Kidney epithelial cell (primary cell): ENCODE measurements at regions not wholly inside any gene's neighbourhood (a gene's known extent, or its start where the extent isn't known, plus 50 kb on each side); places are given as distances from the start of the nearest gene placed in this dataset.
"Not testable (repeated sequence)": the region's sequence is repeated elsewhere in the genome, so short reads cannot be mapped to it uniquely, and the experiment has no call there.

Experiments
- DNase-seq: peaks from one replicate; pipeline ENCODE4 v3.0.0-alpha.2; 2010; ENCODE audit warnings: low read depth
- H3K27me3 ChIP-seq: 2 replicates; pipeline ENCODE4 v1.6.0; 2011; ENCODE audit warnings: low read length; ENCODE audit not compliant: control insufficient read depth, insufficient read depth
- H3K36me3 ChIP-seq: 2 replicates; pipeline ENCODE4 v1.5.1; 2011; ENCODE audit warnings: low read length; ENCODE audit not compliant: control insufficient read depth, insufficient read depth
- H3K4me3 ChIP-seq: 2 replicates; pipeline ENCODE4 v1.5.1; 2011; ENCODE audit warnings: low read depth, mild to moderate bottlenecking, control low read depth, low read length
- TF ChIP-seq, protein P1 (sequence below): IDR thresholded peaks from 2 replicates; pipeline ENCODE4 v1.5.1; 2011; ENCODE audit warnings: mild to moderate bottlenecking, moderate library complexity, low read length, control low read depth, inconsistent platforms; ENCODE audit not compliant: insufficient read depth, poor library complexity, severe bottlenecking

DNA sequence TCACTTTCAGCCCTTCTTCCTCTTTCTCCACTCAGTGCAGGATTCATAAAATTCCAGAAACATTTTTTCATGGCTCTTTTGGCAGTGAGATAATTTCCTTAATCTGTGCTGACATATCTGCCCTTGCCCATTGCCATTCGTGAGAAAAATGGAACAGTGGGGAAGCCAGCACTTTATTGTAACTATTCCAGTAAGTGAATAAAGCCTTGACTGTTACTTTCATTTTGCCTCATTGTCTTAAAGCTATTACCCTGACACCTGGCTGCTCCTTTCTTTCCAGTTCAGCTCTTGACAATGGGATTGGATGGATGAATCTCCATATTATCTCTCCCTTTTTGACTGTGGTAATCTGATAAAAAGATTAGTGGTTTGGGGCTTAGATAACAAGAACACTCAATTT, 1068.1 kb upstream of the PCDH20 start:
- TF ChIP-seq, protein P1, sequence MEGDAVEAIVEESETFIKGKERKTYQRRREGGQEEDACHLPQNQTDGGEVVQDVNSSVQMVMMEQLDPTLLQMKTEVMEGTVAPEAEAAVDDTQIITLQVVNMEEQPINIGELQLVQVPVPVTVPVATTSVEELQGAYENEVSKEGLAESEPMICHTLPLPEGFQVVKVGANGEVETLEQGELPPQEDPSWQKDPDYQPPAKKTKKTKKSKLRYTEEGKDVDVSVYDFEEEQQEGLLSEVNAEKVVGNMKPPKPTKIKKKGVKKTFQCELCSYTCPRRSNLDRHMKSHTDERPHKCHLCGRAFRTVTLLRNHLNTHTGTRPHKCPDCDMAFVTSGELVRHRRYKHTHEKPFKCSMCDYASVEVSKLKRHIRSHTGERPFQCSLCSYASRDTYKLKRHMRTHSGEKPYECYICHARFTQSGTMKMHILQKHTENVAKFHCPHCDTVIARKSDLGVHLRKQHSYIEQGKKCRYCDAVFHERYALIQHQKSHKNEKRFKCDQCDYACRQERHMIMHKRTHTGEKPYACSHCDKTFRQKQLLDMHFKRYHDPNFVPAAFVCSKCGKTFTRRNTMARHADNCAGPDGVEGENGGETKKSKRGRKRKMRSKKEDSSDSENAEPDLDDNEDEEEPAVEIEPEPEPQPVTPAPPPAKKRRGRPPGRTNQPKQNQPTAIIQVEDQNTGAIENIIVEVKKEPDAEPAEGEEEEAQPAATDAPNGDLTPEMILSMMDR: no peak
- no peaks in the 10 kb centered on the region for H3K36me3 ChIP-seq
- no peak for DNase-seq
- H3K27me3 ChIP-seq: no peaks in the 10 kb centered on the region
- no peak overlapping the region for H3K4me3 ChIP-seq

DNA sequence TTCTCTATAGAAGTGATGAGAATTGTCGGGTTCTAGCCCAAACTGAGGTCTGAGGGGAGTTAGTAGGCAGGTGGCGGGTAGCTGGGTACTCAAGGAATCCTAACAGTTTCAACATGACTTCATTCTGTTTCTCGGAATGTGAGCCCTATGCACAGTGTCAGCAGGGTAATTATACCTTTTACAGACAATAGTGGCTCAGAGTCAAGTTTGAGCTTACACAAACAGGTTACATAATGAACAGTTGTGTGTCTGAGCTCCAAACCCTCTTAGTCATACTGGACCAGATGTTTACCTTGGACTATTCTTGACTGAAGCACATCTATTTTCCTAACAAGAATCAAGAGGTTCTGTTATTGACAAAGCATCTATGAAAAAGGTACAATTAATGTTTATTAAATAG, 1066.7 kb upstream of the PCDH20 start:
- TF ChIP-seq, protein P1: no peak
- Histone ChIP-seq H3K27me3 (no peaks in the 10 kb centered on the region), H3K36me3 (no peaks in the 10 kb centered on the region), H3K4me3 (no peak overlapping the region)
- no peak for DNase-seq

DNA sequence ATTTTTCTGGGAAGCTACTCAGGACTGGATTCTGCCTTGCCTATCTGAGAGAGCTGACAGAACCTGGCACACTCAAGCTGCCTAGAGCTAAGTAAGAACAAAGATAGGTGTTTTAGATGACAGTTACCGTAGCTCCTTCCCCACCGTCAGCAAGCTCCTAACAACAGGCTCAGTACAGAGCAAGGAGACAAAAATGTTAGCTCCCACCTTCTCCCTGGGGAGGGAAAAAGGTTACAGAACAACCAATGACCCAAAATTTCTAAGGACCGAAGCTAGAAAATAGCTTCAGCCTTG, 1058.2 kb upstream of the PCDH20 start:
- Histone ChIP-seq H3K27me3 (no peaks in the 10 kb centered on the region), H3K36me3 (no peaks in the 10 kb centered on the region), H3K4me3 (no peak overlapping the region)
- TF ChIP-seq, protein P1: no peak
- DNase-seq: no peak

DNA sequence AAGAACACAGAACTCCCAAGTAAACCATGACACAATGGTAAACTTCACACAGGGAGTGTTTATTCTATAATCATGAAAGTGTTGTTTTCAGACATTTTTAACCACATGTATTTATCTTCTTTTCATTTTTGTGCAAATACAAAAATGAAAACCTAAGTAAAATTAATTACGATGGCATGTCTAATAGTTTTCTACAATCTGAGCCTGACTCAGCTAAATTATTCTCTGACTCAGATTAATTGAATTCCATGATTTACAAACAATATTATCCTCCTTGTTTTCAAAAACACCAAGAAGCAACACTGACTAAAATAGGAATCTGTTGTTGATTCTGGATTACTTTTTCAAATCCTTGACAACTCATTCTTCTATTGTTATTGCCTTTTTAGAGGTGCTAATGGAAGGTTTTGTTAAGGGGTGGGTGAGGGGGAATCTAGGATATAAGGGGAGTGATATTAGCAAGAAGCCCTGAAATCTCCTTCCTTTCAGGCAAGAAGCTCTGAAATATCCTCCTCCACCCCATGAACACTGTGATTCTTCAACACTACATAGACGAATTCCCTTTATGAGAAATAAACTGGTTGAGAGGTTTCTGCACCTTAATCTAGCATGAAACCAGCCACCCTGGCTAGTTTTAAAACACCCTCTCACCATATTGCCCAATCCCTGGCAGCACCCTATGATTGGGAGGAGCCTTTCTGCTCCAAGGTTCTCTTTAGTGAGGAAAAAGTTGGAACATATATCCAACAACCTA, 1057.7 kb upstream of the PCDH20 start:
- Histone ChIP-seq H3K27me3 (no peaks in the 10 kb centered on the region), H3K4me3 (no peak overlapping the region), H3K36me3 (no peaks in the 10 kb centered on the region)
- no peak for DNase-seq
- TF ChIP-seq, protein P1: no peak

DNA sequence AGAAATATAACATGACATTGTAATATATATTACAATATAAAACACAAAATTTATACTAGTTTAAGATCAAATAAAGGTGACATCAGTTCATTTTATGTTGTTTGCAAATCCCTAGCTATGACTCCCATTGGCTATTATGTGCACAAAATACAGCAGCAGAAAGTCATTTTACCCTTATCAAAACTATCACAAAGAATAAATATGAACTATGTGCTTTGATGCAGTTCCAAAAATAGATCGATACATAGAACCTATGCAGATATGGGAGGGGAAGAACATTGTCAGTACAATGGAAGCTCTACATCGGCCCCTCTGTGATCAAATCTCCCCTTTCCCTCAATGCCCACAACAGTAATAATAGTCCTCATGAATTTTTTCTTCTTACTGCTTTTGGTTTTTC, 1038.1 kb upstream of the PCDH20 start:
- TF ChIP-seq, protein P1: no peak

DNA sequence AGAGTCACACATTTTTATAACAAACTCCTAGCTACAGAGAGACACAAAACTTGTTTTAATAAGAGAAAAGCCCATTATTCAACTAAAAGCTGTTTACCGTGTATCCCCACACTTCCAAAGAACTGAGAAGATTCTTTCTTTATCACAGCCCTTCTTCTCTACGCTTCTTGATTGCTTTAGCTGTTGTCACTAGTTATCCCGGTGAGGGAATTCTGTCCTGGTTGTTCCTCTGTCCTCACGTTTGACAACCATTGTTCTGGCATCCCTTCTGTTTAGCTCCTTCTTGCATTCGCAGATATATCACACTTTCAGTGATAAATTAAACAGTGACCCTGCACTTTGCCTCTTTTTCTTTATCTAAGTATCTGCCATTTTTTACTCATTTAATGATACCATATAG, 1035.1 kb upstream of the PCDH20 start:
- Histone ChIP-seq H3K36me3 (no peaks in the 10 kb centered on the region), H3K27me3 (no peaks in the 10 kb centered on the region), H3K4me3 (no peak overlapping the region)
- DNase-seq: no peak
- TF ChIP-seq, protein P1: no peak

More for the DNA sequence above, 1038.1 kb upstream of the PCDH20 start:
- Histone ChIP-seq H3K36me3 (no peaks in the 10 kb centered on the region), H3K4me3 (no peak overlapping the region), H3K27me3 (no peaks in the 10 kb centered on the region)
- DNase-seq: no peak

DNA sequence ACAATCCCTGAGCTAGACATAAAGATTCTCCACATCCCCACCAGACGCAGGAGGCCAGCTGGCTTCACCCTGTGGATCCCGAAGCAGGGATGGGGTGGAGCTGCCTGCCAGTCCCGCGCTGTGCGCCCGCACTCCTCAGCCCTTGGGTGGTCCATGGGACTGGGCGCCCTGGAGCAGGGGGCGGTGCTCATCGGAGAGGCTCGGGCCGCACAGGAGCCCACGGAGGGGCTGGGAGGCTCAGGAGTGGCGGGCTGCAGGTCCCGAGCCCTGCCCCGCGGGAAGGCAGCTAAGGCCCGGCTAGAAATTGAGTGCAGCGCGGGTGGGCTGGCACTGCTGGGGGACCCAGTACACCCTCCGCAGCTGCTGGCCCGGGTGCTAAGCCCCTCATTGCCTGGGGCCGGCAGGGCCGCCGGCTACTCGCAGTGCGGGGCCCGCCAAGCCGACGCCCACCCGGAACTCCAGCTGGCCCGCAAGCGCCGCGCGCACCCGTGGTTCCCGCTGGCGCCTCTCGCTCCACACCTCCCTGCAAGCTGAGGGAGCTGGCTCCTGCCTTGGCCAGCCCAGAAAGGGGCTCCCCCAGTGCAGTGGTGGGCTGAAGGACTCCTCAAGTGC, 1032.2 kb upstream of the PCDH20 start:
- not testable (repeated sequence) for H3K36me3 ChIP-seq, H3K27me3 ChIP-seq, DNase-seq, H3K4me3 ChIP-seq
